ENCODE measurements at regions not wholly inside any gene's neighbourhood (a gene's known extent, or its start where the extent isn't known, plus 50 kb on each side); places are given as distances from the start of the nearest gene placed in this dataset.

GRCh38 chr15:68483165-68483564 is 51.2 kb upstream of the ITGA11 start:
- TF ChIP-seq POLR2A (IDR thresholded peaks at IDR 0.05; ENCODE audit: low read depth, low read length) (no peak), POLR2AphosphoS5 (IDR thresholded peaks at IDR 0.05; ENCODE audit: low read depth, low read length) (no peak), TAF1 (IDR thresholded peaks at IDR 0.05; ENCODE audit: low read depth, low read length) (no peak), SPI1 (IDR thresholded peaks at IDR 0.05; ENCODE audit: low read depth, low read length) (no peak), POU2F2 (IDR thresholded peaks at IDR 0.05; ENCODE audit: low read depth, low read length) (no peak)
